WTC11 (cell line): ENCODE measurements at regions not wholly inside any gene's neighbourhood (a gene's known extent, or its start where the extent isn't known, plus 50 kb on each side); places are given as distances from the start of the nearest gene placed in this dataset.
"Not testable (repeated sequence)": the region's sequence is repeated elsewhere in the genome, so short reads cannot be mapped to it uniquely, and the experiment has no call there.

Experiments
- ATAC-seq: fragments of 200-7000 bp; cut with Tn5 transposase; 2 replicates; pipeline ENCODE4 v1.10.0; 2021; ENCODE audit warnings: mild to moderate bottlenecking, moderate library complexity
- CTCF ChIA-PET: fragments of 300-600 bp; sonication (Branson Sonifier 250); formaldehyde crosslinking; loops from one replicate; lab custom pipeline; 2021; ENCODE audit warnings: antibody characterized with exemption; lab: Charles Lee
- POLR2A ChIA-PET: fragments of 350-600 bp; sonication (Branson Sonifier 250); formaldehyde crosslinking; loops from one replicate; lab custom pipeline; 2021; ENCODE audit warnings: antibody characterized with exemption; lab: Charles Lee
- DNase-seq: peaks from one replicate; pipeline ENCODE4 v3.0.0; 2021; ENCODE audit warnings: low spot score
- H3K27ac Mint-ChIP-seq: 2 replicates; pipeline ENCODE4 v1.8.0; 2021; ENCODE audit warnings: mixed read lengths
- H3K27me3 Mint-ChIP-seq: 2 replicates; pipeline ENCODE4 v1.8.0; 2021; ENCODE audit warnings: low read depth, mild to moderate bottlenecking, moderate library complexity, mixed read lengths
- H3K36me3 Mint-ChIP-seq: 2 replicates; pipeline ENCODE4 v1.8.0; 2021; ENCODE audit warnings: mixed read lengths
- H3K4me1 Mint-ChIP-seq: 2 replicates; pipeline ENCODE4 v1.8.0; 2022; ENCODE audit warnings: mixed read lengths
- H3K4me3 Mint-ChIP-seq: 2 replicates; pipeline ENCODE4 v1.8.0; 2021; ENCODE audit warnings: mild to moderate bottlenecking, moderate library complexity, mixed read lengths
- H3K9me3 Mint-ChIP-seq: 2 replicates; pipeline ENCODE4 v1.8.0; 2021; ENCODE audit warnings: mixed read lengths
- AR ChIP-seq: fragments of 250-450 bp; sonication (Bioruptor Pico); IDR thresholded peaks from 2 replicates; pipeline ENCODE4 v1.9.0; 2021; ENCODE audit warnings: mild to moderate bottlenecking
- E2F5 ChIP-seq: sonication (generic); formaldehyde crosslinking; IDR thresholded peaks from 2 replicates; pipeline ENCODE4 v1.8.1; 2022; ENCODE audit warnings: mild to moderate bottlenecking, moderate library complexity, missing genetic modification reagents
- ERG ChIP-seq: fragments of 250-450 bp; sonication (Bioruptor Pico); IDR thresholded peaks from 2 replicates; pipeline ENCODE4 v1.8.0; 2021; ENCODE audit warnings: mild to moderate bottlenecking
- HMGA2 ChIP-seq: fragments of 250-450 bp; sonication (Bioruptor Pico); IDR thresholded peaks from 2 replicates; pipeline ENCODE4 v1.4.0; 2021; ENCODE audit warnings: mild to moderate bottlenecking, moderate library complexity
- KAT7 ChIP-seq: sonication (generic); formaldehyde crosslinking; IDR thresholded peaks from 2 replicates; pipeline ENCODE4 v1.8.1; 2023; ENCODE audit warnings: missing genetic modification reagents, mild to moderate bottlenecking, borderline replicate concordance
- MAX ChIP-seq: sonication (generic); formaldehyde crosslinking; IDR thresholded peaks from 2 replicates; pipeline ENCODE4 v1.8.0; 2022; ENCODE audit warnings: mild to moderate bottlenecking, missing genetic modification reagents
- MYBL2 ChIP-seq: sonication (generic); formaldehyde crosslinking; IDR thresholded peaks from 2 replicates; pipeline ENCODE4 v1.8.1; 2023; ENCODE audit warnings: mild to moderate bottlenecking, moderate library complexity, missing genetic modification reagents
- RORB ChIP-seq: fragments of 250-450 bp; sonication (Bioruptor Pico); IDR thresholded peaks from 2 replicates; pipeline ENCODE4 v1.9.0; 2021; ENCODE audit warnings: mild to moderate bottlenecking
- SMAD3 ChIP-seq: sonication (generic); formaldehyde crosslinking; IDR thresholded peaks from 2 replicates; pipeline ENCODE4 v1.8.0; 2022; ENCODE audit warnings: missing genetic modification reagents, mild to moderate bottlenecking, borderline replicate concordance
- SMAD4 ChIP-seq: sonication (generic); formaldehyde crosslinking; IDR thresholded peaks from 2 replicates; pipeline ENCODE4 v1.8.0; 2022; ENCODE audit warnings: mild to moderate bottlenecking, missing genetic modification reagents
- SP1 ChIP-seq: sonication (generic); formaldehyde crosslinking; conservative IDR thresholded peaks from 2 replicates; pipeline ENCODE4 v1.8.1; 2022; ENCODE audit warnings: missing genetic modification reagents
- ZMAT4 ChIP-seq: fragments of 250-450 bp; sonication (Bioruptor Pico); IDR thresholded peaks from 2 replicates; pipeline ENCODE4 v1.9.0; 2021; ENCODE audit warnings: mild to moderate bottlenecking
- ZNF317 ChIP-seq: sonication (generic); formaldehyde crosslinking; IDR thresholded peaks from 2 replicates; pipeline ENCODE4 v1.8.1; 2023; ENCODE audit warnings: low read depth, mild to moderate bottlenecking, moderate library complexity, missing genetic modification reagents, borderline replicate concordance
- ZNF396 ChIP-seq: fragments of 250-450 bp; sonication (Bioruptor Pico); IDR thresholded peaks from 2 replicates; pipeline ENCODE4 v1.8.0; 2021; ENCODE audit warnings: mild to moderate bottlenecking, moderate library complexity, borderline replicate concordance
- ZNF423 ChIP-seq: fragments of 250-450 bp; sonication (Bioruptor Pico); IDR thresholded peaks from 2 replicates; pipeline ENCODE4 v2.1.2; 2022; ENCODE audit warnings: mild to moderate bottlenecking, moderate library complexity
- ZNF425 ChIP-seq: fragments of 250-450 bp; sonication (Bioruptor Pico); conservative IDR thresholded peaks from 2 replicates; pipeline ENCODE4 v1.9.0; 2021; ENCODE audit warnings: mild to moderate bottlenecking
- ZNF671 ChIP-seq: fragments of 250-450 bp; sonication (Bioruptor Pico); IDR thresholded peaks from 2 replicates; pipeline ENCODE4 v1.8.0; 2021; ENCODE audit warnings: mild to moderate bottlenecking

- peak; percentile 17 for ATAC-seq
- H3K4me1 Mint-ChIP-seq: peaks cover 27% of the 10 kb centered on the region
- peak; percentile 11 for DNase-seq
- H3K4me3 Mint-ChIP-seq: peak overlapping the region; percentile 22
- H3K27me3 Mint-ChIP-seq: no peaks in the 10 kb centered on the region
- TF ChIP-seq ZNF671 (no peak), ZMAT4 (CRISPR knock-in tag) (no peak), ZNF423 (CRISPR knock-in tag) (no peak), ZNF317 (CRISPR knock-in tag) (no peak), SMAD3 (CRISPR knock-in tag) (no peak), MAX (CRISPR knock-in tag) (no peak), SMAD4 (CRISPR knock-in tag) (no peak), SP1 (CRISPR knock-in tag) (no peak), RORB (CRISPR knock-in tag) (no peak), HMGA2 (CRISPR knock-in tag) (no peak), ERG (CRISPR knock-in tag) (no peak), AR (CRISPR knock-in tag) (no peak), KAT7 (no peak), ZNF396 (CRISPR knock-in tag) (no peak), MYBL2 (CRISPR knock-in tag) (no peak), ZNF425 (CRISPR knock-in tag) (no peak)
- H3K9me3 Mint-ChIP-seq: no peaks in the 10 kb centered on the region
- POLR2A ChIA-PET: interaction anchor here (1.3 kb wide), 1 partner anchor 597 kb away, joined by 4 read pairs; the partner anchor contains the start of gene PHF8
- peak overlapping the region; percentile 88 for H3K27ac Mint-ChIP-seq
- CTCF ChIA-PET: interaction anchor here (1.2 to 4.5 kb wide), 2 partner anchors 145 to 174 kb away, joined by 3 to 43 read pairs; no protein-coding TSS in a partner anchor
- H3K36me3 Mint-ChIP-seq: no peaks in the 10 kb centered on the region
Measured at GRCh38 chrX:54641530-54641929, 111.5 kb downstream of the GNL3L start.

GRCh38 chrX:54647607-54648006, 117.6 kb downstream of the GNL3L start:
- CTCF ChIA-PET, DNase-seq, ATAC-seq, H3K27ac Mint-ChIP-seq, H3K27me3 Mint-ChIP-seq, H3K36me3 Mint-ChIP-seq, H3K4me1 Mint-ChIP-seq, POLR2A ChIA-PET, H3K4me3 Mint-ChIP-seq: not testable (repeated sequence)
- H3K9me3 Mint-ChIP-seq: peaks cover 11% of the 10 kb centered on the region

GRCh38 chrX:54659547-54659946, 129.5 kb downstream of the GNL3L start:
- Mint-ChIP-seq H3K27me3 (no peaks in the 10 kb centered on the region), H3K9me3 (peaks cover 22% of the 10 kb centered on the region), H3K36me3 (peaks cover 8% of the 10 kb centered on the region; the same call in 1 of the 2 replicates), H3K27ac (no peak overlapping the region), H3K4me1 (no peaks in the 10 kb centered on the region)
- ATAC-seq: no peak
- TF ChIP-seq ZNF317 (CRISPR knock-in tag): peak; percentile 87
- no peak for TF ChIP-seq E2F5 (CRISPR knock-in tag)
- TF ChIP-seq, all 79 proteins: peak for 1
- DNase-seq: no peak
- no peak overlapping the region for H3K4me3 Mint-ChIP-seq
- ChIA-PET CTCF (interaction anchor here (1.0 kb wide), 1 partner anchor 127 kb away, joined by 3 read pairs; no protein-coding TSS in a partner anchor), POLR2A (no interaction called here)
